Adrenal gland (tissue), 5 donors: ENCODE measurements at regions not wholly inside any gene's neighbourhood (a gene's known extent, or its start where the extent isn't known, plus 50 kb on each side); places are given as distances from the start of the nearest gene placed in this dataset.

Experiments used
- POLR2A ChIP-seq, 2 donors: fragments of 450-650 bp; IDR thresholded peaks; one replicate each; pipeline ENCODE4 v1.6.1; 2017; ENCODE audit warnings: antibody characterized with exemption in 2 of 2, mild to moderate bottlenecking in 2 of 2, moderate library complexity in 1 of 2
- TF ChIP-seq, protein P1 (sequence below), 6 experiments: fragments of 450-650 bp in 4 of 6; fragments of 200-600 bp in 2 of 6; sonication (generic) in 1 of 6; IDR thresholded peaks; 1 replicate in 5 of 6; 2 replicates in 1 of 6; pipeline versions ENCODE4 v1.5.1 to v1.8.0; 2016 to 2021; ENCODE audit warnings: antibody characterized with exemption in 6 of 6, mild to moderate bottlenecking in 2 of 6, moderate library complexity in 1 of 6
- donor health status: DM: no; HTN: no; CAD: no.

- TF ChIP-seq, protein P1, sequence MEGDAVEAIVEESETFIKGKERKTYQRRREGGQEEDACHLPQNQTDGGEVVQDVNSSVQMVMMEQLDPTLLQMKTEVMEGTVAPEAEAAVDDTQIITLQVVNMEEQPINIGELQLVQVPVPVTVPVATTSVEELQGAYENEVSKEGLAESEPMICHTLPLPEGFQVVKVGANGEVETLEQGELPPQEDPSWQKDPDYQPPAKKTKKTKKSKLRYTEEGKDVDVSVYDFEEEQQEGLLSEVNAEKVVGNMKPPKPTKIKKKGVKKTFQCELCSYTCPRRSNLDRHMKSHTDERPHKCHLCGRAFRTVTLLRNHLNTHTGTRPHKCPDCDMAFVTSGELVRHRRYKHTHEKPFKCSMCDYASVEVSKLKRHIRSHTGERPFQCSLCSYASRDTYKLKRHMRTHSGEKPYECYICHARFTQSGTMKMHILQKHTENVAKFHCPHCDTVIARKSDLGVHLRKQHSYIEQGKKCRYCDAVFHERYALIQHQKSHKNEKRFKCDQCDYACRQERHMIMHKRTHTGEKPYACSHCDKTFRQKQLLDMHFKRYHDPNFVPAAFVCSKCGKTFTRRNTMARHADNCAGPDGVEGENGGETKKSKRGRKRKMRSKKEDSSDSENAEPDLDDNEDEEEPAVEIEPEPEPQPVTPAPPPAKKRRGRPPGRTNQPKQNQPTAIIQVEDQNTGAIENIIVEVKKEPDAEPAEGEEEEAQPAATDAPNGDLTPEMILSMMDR (IDR thresholded peaks at IDR 0.05), result no peak
- TF ChIP-seq POLR2A (IDR thresholded peaks at IDR 0.05), result no peak
These were observed 80.7 kb upstream of the MAML3 start for GRCh38 chr4:140234697-140235060.
